Parathyroid adenoma (tissue), 2 donors: ENCODE measurements at regions not wholly inside any gene's neighbourhood (a gene's known extent, or its start where the extent isn't known, plus 50 kb on each side); places are given as distances from the start of the nearest gene placed in this dataset.
"Not testable (repeated sequence)": the region's sequence is repeated elsewhere in the genome, so short reads cannot be mapped to it uniquely, and the experiment has no call there.

Experiments
- H2AFZ ChIP-seq: fragments of 300-600 bp; sonication (generic); one replicate; pipeline ENCODE4 v1.7.0; 2017; ENCODE audit warnings: antibody characterized with exemption, mild to moderate bottlenecking
- H3K27ac ChIP-seq: fragments of 300-600 bp; sonication (generic); one replicate; pipeline ENCODE4 v1.7.0; 2017
- H3K27me3 ChIP-seq: fragments of 300-600 bp; sonication (generic); one replicate; pipeline ENCODE4 v1.7.0; 2017; ENCODE audit warnings: low read length; ENCODE audit not compliant: control insufficient read depth, insufficient read depth
- H3K36me3 ChIP-seq: fragments of 300-600 bp; sonication (generic); one replicate; pipeline ENCODE4 v1.7.0; 2017; ENCODE audit warnings: low read length; ENCODE audit not compliant: control insufficient read depth, insufficient read depth
- H3K4me1 ChIP-seq: fragments of 300-600 bp; sonication (generic); one replicate; pipeline ENCODE4 v1.7.0; 2017; ENCODE audit warnings: control low read depth
- H3K4me2 ChIP-seq: fragments of 300-600 bp; sonication (generic); one replicate; pipeline ENCODE4 v1.7.0; 2017; ENCODE audit warnings: low read length
- H3K4me3 ChIP-seq: fragments of 300-600 bp; sonication (generic); one replicate; pipeline ENCODE4 v1.7.0; 2017; ENCODE audit warnings: low read depth, low read length
- H3K79me2 ChIP-seq: fragments of 300-600 bp; sonication (generic); one replicate; pipeline ENCODE4 v1.7.0; 2017; ENCODE audit warnings: control low read depth
- H3K9ac ChIP-seq: fragments of 300-600 bp; sonication (generic); one replicate; pipeline ENCODE4 v1.7.0; 2017; ENCODE audit warnings: mild to moderate bottlenecking
- H3K9me3 ChIP-seq: fragments of 300-600 bp; sonication (generic); one replicate; pipeline ENCODE4 v1.7.0; 2017; ENCODE audit warnings: low read length; ENCODE audit not compliant: control insufficient read depth
- TF ChIP-seq, protein P1 (sequence below): fragments of 300-600 bp; sonication (generic); IDR thresholded peaks from one replicate; pipeline ENCODE4 v1.7.0; 2017; ENCODE audit warnings: antibody characterized with exemption, mild to moderate bottlenecking
- donor health status: primary hyperparathyroidism.

DNA sequence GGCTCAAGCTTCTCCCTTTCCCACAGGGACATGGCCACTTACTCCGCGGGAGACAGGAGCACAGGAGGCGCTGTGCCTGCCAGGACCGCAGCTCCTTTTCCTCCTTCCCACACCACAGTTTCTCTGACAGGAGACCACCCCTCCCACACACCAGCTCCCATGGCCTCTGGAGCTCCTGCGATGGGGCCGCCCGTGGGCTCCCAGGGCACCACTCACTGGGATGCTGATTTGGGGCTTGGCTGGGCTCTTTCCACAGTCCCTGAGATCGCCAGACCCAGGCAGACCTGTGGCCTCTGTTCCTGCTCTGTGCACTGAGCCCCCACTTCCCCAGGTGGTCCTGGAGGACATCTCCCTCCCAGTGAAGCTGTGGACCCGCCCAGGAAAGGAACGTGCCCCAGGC lies 226.9 kb upstream of the SHH start:
- Histone ChIP-seq H3K4me1 (no peaks in the 10 kb centered on the region), H3K36me3 (no peaks in the 10 kb centered on the region), H3K4me2 (no peak overlapping the region), H3K79me2 (no peaks in the 10 kb centered on the region), H3K9me3 (no peaks in the 10 kb centered on the region), H3K27ac (no peak overlapping the region), H3K27me3 (no peaks in the 10 kb centered on the region), H3K4me3 (no peak overlapping the region), H3K9ac (no peak overlapping the region), H2AFZ (no peak overlapping the region)
- TF ChIP-seq, protein P1, sequence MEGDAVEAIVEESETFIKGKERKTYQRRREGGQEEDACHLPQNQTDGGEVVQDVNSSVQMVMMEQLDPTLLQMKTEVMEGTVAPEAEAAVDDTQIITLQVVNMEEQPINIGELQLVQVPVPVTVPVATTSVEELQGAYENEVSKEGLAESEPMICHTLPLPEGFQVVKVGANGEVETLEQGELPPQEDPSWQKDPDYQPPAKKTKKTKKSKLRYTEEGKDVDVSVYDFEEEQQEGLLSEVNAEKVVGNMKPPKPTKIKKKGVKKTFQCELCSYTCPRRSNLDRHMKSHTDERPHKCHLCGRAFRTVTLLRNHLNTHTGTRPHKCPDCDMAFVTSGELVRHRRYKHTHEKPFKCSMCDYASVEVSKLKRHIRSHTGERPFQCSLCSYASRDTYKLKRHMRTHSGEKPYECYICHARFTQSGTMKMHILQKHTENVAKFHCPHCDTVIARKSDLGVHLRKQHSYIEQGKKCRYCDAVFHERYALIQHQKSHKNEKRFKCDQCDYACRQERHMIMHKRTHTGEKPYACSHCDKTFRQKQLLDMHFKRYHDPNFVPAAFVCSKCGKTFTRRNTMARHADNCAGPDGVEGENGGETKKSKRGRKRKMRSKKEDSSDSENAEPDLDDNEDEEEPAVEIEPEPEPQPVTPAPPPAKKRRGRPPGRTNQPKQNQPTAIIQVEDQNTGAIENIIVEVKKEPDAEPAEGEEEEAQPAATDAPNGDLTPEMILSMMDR = no peak

DNA sequence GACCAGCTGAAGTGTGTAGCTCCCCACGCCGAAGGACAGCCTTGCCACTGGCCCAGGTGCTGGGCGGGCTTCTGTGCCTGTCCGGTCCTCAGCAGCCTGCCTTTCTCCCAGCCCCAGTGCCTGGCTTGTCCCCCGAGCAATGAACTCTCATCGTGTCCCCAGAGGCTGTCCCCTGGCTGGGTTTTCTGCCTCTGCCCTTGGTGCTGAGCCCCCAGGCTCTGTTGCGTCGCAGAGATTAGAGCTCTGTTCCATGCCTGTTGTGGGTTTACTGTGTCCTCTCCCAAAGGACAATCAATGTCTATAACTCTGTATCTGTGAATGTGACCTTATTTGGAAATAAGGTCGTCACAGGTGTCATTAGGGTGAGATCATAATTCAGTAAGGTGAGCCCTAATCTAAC lies 226.1 kb upstream of the SHH start:
- TF ChIP-seq, protein P1 = no peak
- Histone ChIP-seq H3K4me1 (no peaks in the 10 kb centered on the region), H3K27ac (no peak overlapping the region), H3K9me3 (no peaks in the 10 kb centered on the region), H3K4me3 (no peak overlapping the region), H2AFZ (no peak overlapping the region), H3K79me2 (no peaks in the 10 kb centered on the region), H3K9ac (no peak overlapping the region), H3K36me3 (no peaks in the 10 kb centered on the region), H3K27me3 (no peaks in the 10 kb centered on the region), H3K4me2 (no peak overlapping the region)

DNA sequence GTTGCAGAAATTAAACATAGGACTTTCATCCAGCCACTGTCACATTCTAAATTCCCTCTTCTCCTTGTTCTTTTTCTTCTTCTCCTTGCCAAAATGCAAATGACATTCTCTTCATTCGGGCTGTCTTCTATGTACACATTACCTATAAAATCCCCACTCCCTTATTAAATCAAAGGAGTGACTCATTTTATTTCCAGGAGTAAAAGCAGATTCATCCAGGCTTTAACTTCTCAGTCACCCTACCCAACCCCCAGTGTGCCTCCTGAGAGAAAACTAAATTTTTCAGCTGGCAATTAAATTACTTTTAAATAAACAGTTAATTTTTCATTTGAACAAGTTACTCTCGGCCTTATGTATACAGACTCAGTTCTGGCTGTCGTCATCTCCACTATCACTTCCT lies 223.9 kb upstream of the SHH start:
- no peak overlapping the region for H2AFZ ChIP-seq
- H3K36me3 ChIP-seq = no peaks in the 10 kb centered on the region
- H3K4me3 ChIP-seq = no peak overlapping the region
- H3K27me3 ChIP-seq = no peaks in the 10 kb centered on the region
- H3K79me2 ChIP-seq = no peaks in the 10 kb centered on the region
- H3K27ac ChIP-seq = no peak overlapping the region
- TF ChIP-seq, protein P1 = no peak
- no peak overlapping the region for H3K4me2 ChIP-seq
- H3K9me3 ChIP-seq = no peaks in the 10 kb centered on the region
- no peaks in the 10 kb centered on the region for H3K4me1 ChIP-seq
- H3K9ac ChIP-seq = no peak overlapping the region

DNA sequence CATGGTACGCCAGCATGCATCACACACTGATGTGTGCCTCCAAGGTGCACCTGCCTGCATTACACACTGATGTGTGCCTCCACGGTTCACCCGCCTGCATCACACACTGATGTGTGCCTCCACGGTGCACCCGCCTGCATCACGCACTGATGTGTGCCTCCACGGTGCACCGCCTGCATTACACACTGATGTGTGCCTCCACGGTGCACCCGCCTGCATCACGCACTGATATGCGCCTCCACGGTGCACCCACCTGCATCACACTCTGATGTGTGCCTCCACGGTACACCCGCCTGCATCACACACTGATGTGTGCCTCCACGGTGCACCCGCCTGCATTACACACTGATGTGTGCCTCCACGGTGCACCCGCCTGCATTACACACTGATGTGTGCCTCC lies 223.1 kb upstream of the SHH start:
- not testable (repeated sequence) for H3K9me3 ChIP-seq, H3K9ac ChIP-seq, H3K27me3 ChIP-seq, H3K79me2 ChIP-seq, H3K36me3 ChIP-seq, H3K4me1 ChIP-seq, H3K4me2 ChIP-seq, H3K4me3 ChIP-seq, H2AFZ ChIP-seq, H3K27ac ChIP-seq

DNA sequence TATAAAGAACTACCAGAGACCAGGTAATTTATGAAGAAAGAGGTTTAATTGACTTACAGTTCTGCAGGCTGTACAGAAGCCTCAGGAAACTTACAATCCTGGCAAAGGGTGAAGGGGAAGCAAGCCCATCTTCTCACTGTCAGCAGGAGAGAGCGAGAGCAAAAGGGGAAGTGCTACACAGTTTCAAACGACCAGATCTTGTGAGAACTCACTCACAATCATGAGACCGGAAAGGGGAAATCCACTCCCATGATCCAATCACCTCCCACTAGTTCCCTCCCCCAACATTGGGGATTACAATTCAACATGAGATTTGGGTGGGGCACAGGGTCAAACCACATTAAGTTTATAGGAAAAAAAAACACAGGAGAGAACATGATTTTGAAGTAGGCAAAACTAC lies 222.1 kb upstream of the SHH start:
- no peaks in the 10 kb centered on the region for H3K27me3 ChIP-seq
- H3K4me1 ChIP-seq = no peaks in the 10 kb centered on the region
- no peaks in the 10 kb centered on the region for H3K9me3 ChIP-seq
- no peak overlapping the region for H3K9ac ChIP-seq
- no peaks in the 10 kb centered on the region for H3K36me3 ChIP-seq
- no peak overlapping the region for H3K4me3 ChIP-seq
- H3K27ac ChIP-seq = no peak overlapping the region
- TF ChIP-seq, protein P1 = no peak
- H2AFZ ChIP-seq = no peak overlapping the region
- H3K79me2 ChIP-seq = no peaks in the 10 kb centered on the region
- no peak overlapping the region for H3K4me2 ChIP-seq
